ENCODE measurements at regions not wholly inside any gene's neighbourhood (a gene's known extent, or its start where the extent isn't known, plus 50 kb on each side); places are given as distances from the start of the nearest gene placed in this dataset.

DNA sequence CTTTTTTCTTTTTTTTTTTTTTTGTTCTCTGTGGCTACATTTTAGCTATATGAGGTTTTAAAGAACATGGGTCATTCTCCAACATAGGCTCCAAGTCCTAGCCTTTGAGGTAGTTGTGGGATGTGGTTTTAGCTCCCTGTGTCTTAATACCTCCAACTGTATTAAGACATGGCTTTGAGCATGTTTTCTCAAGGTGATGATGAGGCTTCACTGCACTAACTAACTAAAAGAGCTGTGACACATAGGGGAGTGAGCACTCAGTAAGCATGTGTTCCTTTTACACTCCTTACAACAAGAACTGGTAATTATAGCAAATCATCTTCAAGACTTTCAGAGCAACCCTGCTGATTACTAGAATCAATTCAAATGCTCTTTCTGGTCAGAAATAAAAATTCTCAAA lies 333.6 kb upstream of the CCNH start:
- in situ Hi-C loops (cut with MboI): no loop called here

DNA sequence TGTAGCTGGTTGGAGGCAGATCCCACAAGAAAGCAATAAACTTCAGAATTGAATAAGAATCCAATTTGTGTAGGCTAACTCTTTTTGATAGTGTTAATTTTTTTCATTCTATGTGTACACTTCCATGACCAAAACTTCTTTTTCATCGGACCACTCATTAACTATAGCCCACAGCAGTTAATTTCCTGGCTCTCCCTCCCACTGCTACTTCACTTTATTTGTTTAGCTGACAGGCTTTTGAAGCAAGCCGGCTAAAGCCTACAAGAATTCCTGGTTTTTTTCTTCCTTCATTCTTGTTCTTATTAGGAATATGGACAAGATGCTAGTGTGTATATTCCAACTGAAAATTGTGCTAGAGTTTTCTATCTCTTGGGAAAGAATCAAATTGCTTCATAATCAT lies 329.2 kb upstream of the CCNH start:
- Histone ChIP-seq H3K4me3 (no peak overlapping the region), H2AFZ (no peak overlapping the region), H3K9me2 (ENCODE audit: insufficient read depth) (no peaks in the 10 kb centered on the region; the same call in 1 of the 2 replicates), H3K36me3 (ENCODE audit: low read depth) (no peaks in the 10 kb centered on the region), H3K4me2 (ENCODE audit: unreplicated experiment) (no peak overlapping the region), H3K27me3 (replicated peaks; ENCODE audit: insufficient read depth) (no peaks in the 10 kb centered on the region), H3F3A (ENCODE audit: insufficient read depth) (no peaks in the 10 kb centered on the region), H3K27ac (no peak overlapping the region), H3K9ac (no peak overlapping the region), H3K4me1 (ENCODE audit: insufficient read depth) (no peaks in the 10 kb centered on the region), H3K79me2 (ENCODE audit: insufficient read depth) (no peaks in the 10 kb centered on the region), H3K9me3 (ENCODE audit: low read depth) (no peaks in the 10 kb centered on the region), H4K20me1 (ENCODE audit: insufficient read depth) (no peaks in the 10 kb centered on the region)
- in situ Hi-C loops (cut with MboI): no loop called here
- DNase-seq: no peak
- 18 to 21% methylated on average over 2 of the region's 2 CpGs for WGBS, 2 experiments (ENCODE audit: low coverage in 1 of 2, low lambda C conversion rate in 2 of 2, missing lambda C conversion rate in 2 of 2)
- no peak for TF ChIP-seq EZH2phosphoT487 (IDR thresholded peaks at IDR 0.05; ENCODE audit: insufficient read depth, low read depth)
- TF ChIP-seq EZH2 (IDR thresholded peaks at IDR 0.05; ENCODE audit: insufficient read depth, poor library complexity, severe bottlenecking): no peak

More for the DNA sequence above, 333.6 kb upstream of the CCNH start:
- Histone ChIP-seq H3K4me1 (ENCODE audit: insufficient read depth) (no peaks in the 10 kb centered on the region), H3F3A (ENCODE audit: insufficient read depth) (no peaks in the 10 kb centered on the region), H3K27ac (no peak overlapping the region), H3K9ac (no peak overlapping the region), H3K9me3 (ENCODE audit: low read depth) (no peaks in the 10 kb centered on the region), H4K20me1 (ENCODE audit: insufficient read depth) (no peaks in the 10 kb centered on the region), H3K36me3 (ENCODE audit: low read depth) (no peaks in the 10 kb centered on the region), H3K27me3 (replicated peaks; ENCODE audit: insufficient read depth) (no peaks in the 10 kb centered on the region), H2AFZ (no peak overlapping the region), H3K4me3 (no peak overlapping the region), H3K79me2 (ENCODE audit: insufficient read depth) (no peaks in the 10 kb centered on the region), H3K4me2 (ENCODE audit: unreplicated experiment) (no peak overlapping the region), H3K9me2 (ENCODE audit: insufficient read depth) (no peaks in the 10 kb centered on the region)
- no peak for TF ChIP-seq EZH2phosphoT487 (IDR thresholded peaks at IDR 0.05; ENCODE audit: insufficient read depth, low read depth)
- no peak for TF ChIP-seq EZH2 (IDR thresholded peaks at IDR 0.05; ENCODE audit: insufficient read depth, poor library complexity, severe bottlenecking)
- no peak for DNase-seq

DNA sequence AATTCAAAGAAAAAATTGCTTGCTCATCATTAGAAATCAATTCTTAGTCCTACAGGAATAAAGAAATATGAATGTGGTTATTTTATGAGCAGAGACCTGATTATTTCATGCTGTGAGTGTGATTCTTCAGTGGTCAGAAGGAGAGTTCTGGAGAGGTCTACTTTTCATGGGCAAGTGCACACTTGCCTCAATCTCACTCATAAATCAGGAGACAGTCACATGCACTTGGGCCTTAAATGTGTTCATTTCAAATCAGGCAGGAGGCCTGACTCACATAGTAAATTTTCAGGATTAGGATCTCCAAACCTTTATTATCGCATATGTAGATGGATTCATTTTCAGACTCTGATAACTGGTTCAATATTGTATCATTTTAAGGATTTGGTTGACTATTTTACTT lies 323.2 kb upstream of the CCNH start:
- WGBS, 2 experiments (ENCODE audit: low coverage in 1 of 2, low lambda C conversion rate in 2 of 2, missing lambda C conversion rate in 2 of 2): 59 to 69% methylated on average over 1 of the region's 1 CpG
- in situ Hi-C loops (cut with MboI): no loop called here
- H3K36me3 ChIP-seq (ENCODE audit: low read depth): no peaks in the 10 kb centered on the region

GRCh38 chr5:87733897-87734296 lies 321.2 kb upstream of the CCNH start:
- Histone ChIP-seq H3K27me3 (replicated peaks; ENCODE audit: insufficient read depth) (no peaks in the 10 kb centered on the region), H3K9me3 (ENCODE audit: low read depth) (no peaks in the 10 kb centered on the region), H2AFZ (no peak overlapping the region), H3F3A (ENCODE audit: insufficient read depth) (no peaks in the 10 kb centered on the region), H3K79me2 (ENCODE audit: insufficient read depth) (no peaks in the 10 kb centered on the region), H3K9me2 (ENCODE audit: insufficient read depth) (no peaks in the 10 kb centered on the region; the same call in 1 of the 2 replicates), H3K4me2 (ENCODE audit: unreplicated experiment) (no peak overlapping the region), H3K36me3 (ENCODE audit: low read depth) (no peaks in the 10 kb centered on the region), H3K4me1 (ENCODE audit: insufficient read depth) (no peaks in the 10 kb centered on the region), H3K9ac (no peak overlapping the region), H4K20me1 (ENCODE audit: insufficient read depth) (no peaks in the 10 kb centered on the region), H3K27ac (no peak overlapping the region), H3K4me3 (no peak overlapping the region)
- 13 to 15% methylated on average over 3 of the region's 3 CpGs for WGBS, 2 experiments (ENCODE audit: low coverage in 1 of 2, low lambda C conversion rate in 2 of 2, missing lambda C conversion rate in 2 of 2)
- no peak for DNase-seq
- in situ Hi-C loops (cut with MboI): no loop called here
- TF ChIP-seq EZH2 (IDR thresholded peaks at IDR 0.05; ENCODE audit: insufficient read depth, poor library complexity, severe bottlenecking): no peak
- no peak for TF ChIP-seq EZH2phosphoT487 (IDR thresholded peaks at IDR 0.05; ENCODE audit: insufficient read depth, low read depth)

More for the DNA sequence above, 323.2 kb upstream of the CCNH start:
- H3K79me2 ChIP-seq (ENCODE audit: insufficient read depth): no peaks in the 10 kb centered on the region
- no peaks in the 10 kb centered on the region for H3F3A ChIP-seq (ENCODE audit: insufficient read depth)
- no peak overlapping the region for H3K27ac ChIP-seq
- H3K9me3 ChIP-seq (ENCODE audit: low read depth): no peaks in the 10 kb centered on the region
- no peaks in the 10 kb centered on the region for H4K20me1 ChIP-seq (ENCODE audit: insufficient read depth)
- H3K9ac ChIP-seq: no peak overlapping the region
- no peaks in the 10 kb centered on the region for H3K4me1 ChIP-seq (ENCODE audit: insufficient read depth)
- TF ChIP-seq EZH2 (IDR thresholded peaks at IDR 0.05; ENCODE audit: insufficient read depth, poor library complexity, severe bottlenecking) (no peak), EZH2phosphoT487 (IDR thresholded peaks at IDR 0.05; ENCODE audit: insufficient read depth, low read depth) (no peak)
- H3K4me2 ChIP-seq (ENCODE audit: unreplicated experiment): no peak overlapping the region
- H3K9me2 ChIP-seq (ENCODE audit: insufficient read depth): no peaks in the 10 kb centered on the region; the same call in 1 of the 2 replicates
- DNase-seq: no peak
- H3K4me3 ChIP-seq: no peak overlapping the region
- H3K27me3 ChIP-seq (replicated peaks; ENCODE audit: insufficient read depth): no peaks in the 10 kb centered on the region
- no peak overlapping the region for H2AFZ ChIP-seq

Data from GM23248 (cell line).